ENCODE measurements at regions not wholly inside any gene's neighbourhood (a gene's known extent, or its start where the extent isn't known, plus 50 kb on each side); places are given as distances from the start of the nearest gene placed in this dataset.

GRCh38 chr2:15869396-15869795 is 71.0 kb upstream of the MYCN start:
- DNase-seq = no peak

- DNase-seq = no peak
These were observed 70.5 kb upstream of the MYCN start for GRCh38 chr2:15869871-15870270.

GRCh38 chr2:15870565-15870964 is 69.8 kb upstream of the MYCN start:
- no peak for DNase-seq

- no peak for DNase-seq
These were observed 69.0 kb upstream of the MYCN start for GRCh38 chr2:15871239-15871783.

GRCh38 chr2:15872854-15873253 is 67.5 kb upstream of the MYCN start:
- no peak for DNase-seq

- no peak for DNase-seq
These were observed 66.0 kb upstream of the MYCN start for GRCh38 chr2:15874321-15874720.

- no peak for DNase-seq
These were observed 65.2 kb upstream of the MYCN start for GRCh38 chr2:15874854-15875804.

GRCh38 chr2:15875969-15876705 is 64.2 kb upstream of the MYCN start:
- no peak for DNase-seq

GRCh38 chr2:15880226-15881119 is 59.9 kb upstream of the MYCN start:
- DNase-seq = no peak

- no peak for DNase-seq
These were observed 59.3 kb upstream of the MYCN start for GRCh38 chr2:15881120-15881433.

- no peak for DNase-seq
These were observed 58.7 kb upstream of the MYCN start for GRCh38 chr2:15881676-15882075.

GRCh38 chr2:15882761-15883497 is 57.4 kb upstream of the MYCN start:
- no peak for DNase-seq

GRCh38 chr2:15883684-15884083 is 56.7 kb upstream of the MYCN start:
- DNase-seq = no peak

GRCh38 chr2:15884790-15885189 is 55.6 kb upstream of the MYCN start:
- no peak for DNase-seq

GRCh38 chr2:15886231-15886630 is 54.1 kb upstream of the MYCN start:
- DNase-seq = no peak

- DNase-seq = no peak
These were observed 50.8 kb upstream of the MYCN start for GRCh38 chr2:15889442-15890123.

- no peak for DNase-seq
These were observed 50.1 kb upstream of the MYCN start for GRCh38 chr2:15890124-15890754.
